ENCODE measurements at regions not wholly inside any gene's neighbourhood (a gene's known extent, or its start where the extent isn't known, plus 50 kb on each side); places are given as distances from the start of the nearest gene placed in this dataset.

GRCh38 chr13:68523838-68524424 is 1293.8 kb upstream of the PCDH9 start:
- H3K27ac Mint-ChIP-seq: no peak overlapping the region
- peaks cover 48% of the 10 kb centered on the region for H3K9me3 Mint-ChIP-seq

GRCh38 chr13:68522184-68522583 is 1292.0 kb upstream of the PCDH9 start:
- H3K27ac Mint-ChIP-seq: no peak overlapping the region
- no peak for DNase-seq
- no peak overlapping the region for H3K4me3 Mint-ChIP-seq
- peaks cover 35% of the 10 kb centered on the region for H3K9me3 Mint-ChIP-seq
- no peak for TF ChIP-seq CTCF (IDR thresholded peaks at IDR 0.05)
- H3K27me3 Mint-ChIP-seq (ENCODE audit: low read depth, poor library complexity): peaks cover 4% of the 10 kb centered on the region
- no peaks in the 10 kb centered on the region for H3K4me1 Mint-ChIP-seq
- no peaks in the 10 kb centered on the region for H3K36me3 Mint-ChIP-seq (ENCODE audit: low read depth)

More at GRCh38 chr13:68523838-68524424, 1293.8 kb upstream of the PCDH9 start:
- H3K36me3 Mint-ChIP-seq (ENCODE audit: low read depth): no peaks in the 10 kb centered on the region
- DNase-seq: no peak
- H3K4me3 Mint-ChIP-seq: no peak overlapping the region
- no peaks in the 10 kb centered on the region for H3K4me1 Mint-ChIP-seq
- no peak for TF ChIP-seq CTCF (IDR thresholded peaks at IDR 0.05)
- peaks cover 7% of the 10 kb centered on the region for H3K27me3 Mint-ChIP-seq (ENCODE audit: low read depth, poor library complexity)

DNA sequence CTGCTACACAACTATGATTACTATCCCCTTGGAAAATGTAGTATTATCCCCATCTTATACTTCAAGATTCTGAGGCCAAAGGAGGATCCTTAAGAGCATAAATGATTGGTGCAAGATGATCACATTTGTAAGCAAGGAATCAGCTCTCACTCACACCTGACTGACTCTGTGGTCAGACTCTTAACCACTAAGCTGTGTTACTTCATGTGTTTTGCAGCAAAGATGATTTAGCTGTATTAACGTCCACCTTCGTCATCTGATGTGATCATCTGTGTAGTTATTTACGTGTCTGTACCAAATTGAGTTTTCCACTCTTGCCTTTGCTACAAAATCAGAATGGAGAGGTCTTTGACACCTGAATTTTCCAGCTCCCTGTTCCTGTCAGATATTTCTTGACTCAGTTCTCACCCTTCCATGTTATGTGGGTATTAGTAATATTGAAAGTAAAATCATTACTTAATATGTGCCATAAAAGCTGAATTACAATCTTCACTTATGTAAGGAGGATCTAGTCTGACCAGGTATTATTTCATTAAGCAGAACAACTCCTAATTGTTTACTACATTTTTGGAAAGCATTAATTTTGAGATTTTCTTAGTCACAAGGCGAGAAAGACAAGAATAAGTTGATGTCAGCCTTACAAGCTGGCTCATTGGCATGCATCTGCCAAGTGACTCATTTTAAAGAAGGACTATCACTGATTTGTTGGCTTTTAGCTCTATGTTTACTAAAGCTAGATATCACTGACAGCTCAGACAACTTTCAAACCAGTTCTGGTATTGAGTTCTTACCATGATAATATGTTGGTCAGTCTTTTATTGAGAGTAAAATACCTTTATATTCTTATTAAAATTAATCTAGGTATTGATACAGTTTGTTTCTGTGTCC is 1279.8 kb upstream of the PCDH9 start:
- Mint-ChIP-seq H3K4me1 (peaks cover 16% of the 10 kb centered on the region), H3K27me3 (ENCODE audit: low read depth, poor library complexity) (no peaks in the 10 kb centered on the region), H3K4me3 (no peak overlapping the region), H3K9me3 (no peaks in the 10 kb centered on the region), H3K27ac (no peak overlapping the region), H3K36me3 (ENCODE audit: low read depth) (no peaks in the 10 kb centered on the region)
- no peak for TF ChIP-seq CTCF (IDR thresholded peaks at IDR 0.05)
- DNase-seq: no peak

- Mint-ChIP-seq H3K36me3 (ENCODE audit: low read depth) (no peaks in the 10 kb centered on the region), H3K4me3 (no peak overlapping the region), H3K9me3 (no peaks in the 10 kb centered on the region), H3K27me3 (ENCODE audit: low read depth, poor library complexity) (no peaks in the 10 kb centered on the region), H3K27ac (peak overlapping the region; percentile 85), H3K4me1 (peaks cover 16% of the 10 kb centered on the region)
- TF ChIP-seq CTCF (IDR thresholded peaks at IDR 0.05): no peak
- peak; percentile 19 for DNase-seq
Measured at GRCh38 chr13:68506888-68507551, 1276.9 kb upstream of the PCDH9 start.

DNA sequence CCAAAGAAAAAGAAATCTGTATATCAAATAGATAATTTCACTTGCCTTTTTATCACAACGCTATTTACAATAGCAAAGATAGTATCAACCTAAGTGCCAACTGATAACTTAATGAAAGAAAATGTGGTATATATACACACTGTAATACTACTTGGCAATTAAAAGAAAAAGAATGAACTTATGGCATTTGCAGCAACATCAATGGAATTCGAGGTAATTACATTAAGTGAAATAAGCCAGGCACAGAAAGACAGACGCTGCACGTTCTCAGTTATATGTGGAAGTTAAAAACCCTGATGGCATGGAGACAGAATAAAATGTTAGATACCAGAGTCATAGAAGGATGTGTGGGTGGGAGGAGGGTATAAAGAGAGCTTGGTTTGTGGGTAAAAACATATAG is 1260.5 kb upstream of the PCDH9 start:
- Mint-ChIP-seq H3K9me3 (no peaks in the 10 kb centered on the region), H3K4me1 (no peaks in the 10 kb centered on the region), H3K27me3 (ENCODE audit: low read depth, poor library complexity) (no peaks in the 10 kb centered on the region), H3K4me3 (no peak overlapping the region), H3K27ac (no peak overlapping the region), H3K36me3 (ENCODE audit: low read depth) (no peaks in the 10 kb centered on the region)
- DNase-seq: no peak
- no peak for TF ChIP-seq CTCF (IDR thresholded peaks at IDR 0.05)

Data from nephron progenitor cell (in vitro differentiated cells).